ENCODE measurements at regions not wholly inside any gene's neighbourhood (a gene's known extent, or its start where the extent isn't known, plus 50 kb on each side); places are given as distances from the start of the nearest gene placed in this dataset.

GRCh38 chr6:156190270-156190669 is 586.9 kb upstream of the ARID1B start:
- no peak for TF ChIP-seq CTCF (conservative IDR thresholded peaks at IDR 0.05; ENCODE audit: low read depth in 2 of 2)
- TF ChIP-seq ZNF462 (CRISPR knock-in tag; IDR thresholded peaks at IDR 0.05), result no peak
- TF ChIP-seq EZH2 (IDR thresholded peaks at IDR 0.05; ENCODE audit: low read depth, unreplicated experiment), result no peak
- no peak for TF ChIP-seq ETS1 (IDR thresholded peaks at IDR 0.05)
- no peak for TF ChIP-seq POLR2AphosphoS5 (IDR thresholded peaks at IDR 0.05; ENCODE audit: low read depth)
- TF ChIP-seq REST (IDR thresholded peaks at IDR 0.05; ENCODE audit: unreplicated experiment), result no peak
- no peak for TF ChIP-seq JUNB (IDR thresholded peaks at IDR 0.05; ENCODE audit: unreplicated experiment)
- TF ChIP-seq EZH2phosphoT487 (IDR thresholded peaks at IDR 0.05; ENCODE audit: unreplicated experiment), result no peak
- TF ChIP-seq ZNF331 (CRISPR knock-in tag; IDR thresholded peaks at IDR 0.05; ENCODE audit: low read depth), result no peak
- no peak for TF ChIP-seq NANOG (IDR thresholded peaks at IDR 0.05; ENCODE audit: borderline replicate concordance)
- TF ChIP-seq CREB1 (CRISPR knock-in tag; IDR thresholded peaks at IDR 0.05; ENCODE audit: low read depth), result no peak
- TF ChIP-seq ZNF114 (CRISPR knock-in tag; IDR thresholded peaks at IDR 0.05), result no peak
- no peak for TF ChIP-seq STAT1 (IDR thresholded peaks at IDR 0.05; ENCODE audit: unreplicated experiment)

All from GM23338 (cell line).